Epidermal melanocyte (primary cell): ENCODE measurements at regions not wholly inside any gene's neighbourhood (a gene's known extent, or its start where the extent isn't known, plus 50 kb on each side); places are given as distances from the start of the nearest gene placed in this dataset.

Experiments used
- DNase-seq: peaks from one replicate; pipeline ENCODE4 v3.0.0; 2011; ENCODE audit warnings: low spot score; ENCODE audit not compliant: insufficient read length

DNA sequence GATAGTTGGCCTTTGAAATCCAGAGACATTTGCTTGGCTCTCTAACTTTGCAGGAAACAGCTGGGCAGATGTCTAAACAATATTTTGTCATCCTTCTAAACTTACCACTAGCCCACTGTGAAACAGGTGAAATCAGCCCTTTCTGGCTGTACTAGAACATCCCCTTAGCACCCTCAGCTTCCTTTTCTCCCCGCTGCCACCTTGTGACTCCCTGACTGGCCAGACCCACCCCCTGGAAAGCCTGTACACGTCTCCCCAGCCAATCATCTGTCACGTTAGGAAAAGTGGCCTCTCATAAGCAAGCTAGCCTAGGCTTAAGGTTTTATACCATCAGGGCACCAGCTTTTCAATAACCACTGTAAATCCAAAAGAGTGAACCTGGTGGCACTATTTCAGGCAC is 88.6 kb upstream of the E2F3 start:
- DNase-seq = no peak

DNA sequence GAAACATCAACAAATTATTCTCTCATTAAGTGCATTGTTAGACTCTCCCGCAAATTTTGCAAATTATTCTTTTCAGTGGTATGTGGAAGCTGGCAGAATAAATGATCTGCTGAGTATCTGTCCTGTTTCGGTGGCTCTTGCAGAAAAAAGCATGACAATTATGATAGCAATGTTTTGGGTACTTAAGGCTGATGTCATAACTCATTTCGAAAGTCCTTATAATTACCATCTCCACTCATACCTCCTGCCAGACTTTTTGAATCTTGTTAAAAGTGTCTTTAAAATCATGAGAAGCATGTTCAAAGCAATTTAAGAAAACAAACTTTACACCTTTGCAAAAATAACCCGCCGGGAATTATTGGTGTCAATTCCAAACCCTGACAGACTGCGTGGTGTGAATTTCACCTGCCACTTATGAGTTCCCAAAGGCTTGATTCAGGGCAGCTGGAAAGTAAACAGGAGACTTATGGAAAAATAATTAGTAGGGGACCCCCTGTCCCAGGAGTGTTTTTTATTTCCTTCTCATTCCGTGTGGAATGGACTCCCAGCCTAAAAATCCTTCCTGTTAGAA is 87.6 kb upstream of the E2F3 start:
- DNase-seq = no peak

DNA sequence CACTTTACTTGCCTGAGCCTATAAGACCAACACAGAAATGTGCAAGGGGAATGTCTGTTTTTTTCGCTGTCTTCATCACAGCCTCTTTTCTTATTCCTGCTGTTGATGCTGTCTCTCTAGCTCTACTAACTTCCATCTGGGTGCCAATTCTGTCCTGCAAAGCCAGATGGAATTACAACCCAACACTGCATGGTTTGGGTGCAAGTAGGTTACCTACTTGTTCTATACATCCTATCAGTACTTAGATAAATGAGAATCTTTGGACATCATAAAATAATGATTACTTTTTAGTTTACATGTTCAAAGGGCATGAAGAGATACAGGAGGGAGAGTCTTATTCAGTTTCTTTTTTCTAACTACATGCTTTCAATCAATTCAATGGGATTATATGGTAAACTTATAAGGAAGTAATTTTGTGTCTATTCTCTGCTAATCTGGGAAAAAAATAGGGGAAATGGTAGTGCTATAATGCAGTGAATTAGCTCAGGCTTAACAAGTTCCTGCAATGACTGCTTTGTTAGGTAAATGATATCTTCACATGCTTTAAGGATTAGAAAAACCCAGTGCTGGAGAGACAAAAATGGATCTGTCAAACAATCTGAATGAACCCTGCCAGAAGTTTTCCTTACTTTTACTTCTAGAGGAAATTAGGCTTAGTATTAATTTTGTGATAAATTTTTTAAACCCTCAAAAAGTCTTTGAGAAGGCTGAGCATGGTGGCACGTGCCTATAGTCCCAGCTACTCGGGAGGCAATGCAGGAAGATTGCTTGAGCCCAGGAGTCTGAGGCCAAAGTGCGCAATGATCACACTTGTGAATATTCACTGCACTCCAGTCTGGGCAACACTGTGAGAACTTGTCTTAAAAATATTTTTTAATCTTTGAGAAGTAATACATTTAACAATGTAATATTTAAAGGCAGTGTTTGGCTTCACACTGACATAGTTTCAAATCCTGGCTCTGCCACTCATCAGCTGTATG is 86.5 kb upstream of the E2F3 start:
- DNase-seq = no peak

DNA sequence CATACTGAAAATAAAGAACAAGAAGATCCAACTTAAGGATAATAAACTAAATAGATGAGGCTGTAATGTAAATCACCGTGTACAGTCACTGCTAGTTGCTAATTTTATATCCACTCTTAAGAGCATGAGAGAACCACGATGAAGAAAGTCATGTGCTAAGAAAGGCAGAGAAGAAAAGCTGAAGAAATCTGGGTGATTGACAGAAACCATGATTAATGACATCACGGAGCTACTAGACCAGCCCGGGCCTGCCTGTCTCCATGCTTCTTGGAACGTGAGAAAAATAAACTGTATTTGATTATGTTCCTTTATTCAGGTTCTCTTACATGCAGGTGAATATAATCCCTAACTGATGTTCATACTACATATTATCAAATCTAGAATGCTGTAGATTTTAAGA is 84.2 kb upstream of the E2F3 start:
- no peak for DNase-seq

DNA sequence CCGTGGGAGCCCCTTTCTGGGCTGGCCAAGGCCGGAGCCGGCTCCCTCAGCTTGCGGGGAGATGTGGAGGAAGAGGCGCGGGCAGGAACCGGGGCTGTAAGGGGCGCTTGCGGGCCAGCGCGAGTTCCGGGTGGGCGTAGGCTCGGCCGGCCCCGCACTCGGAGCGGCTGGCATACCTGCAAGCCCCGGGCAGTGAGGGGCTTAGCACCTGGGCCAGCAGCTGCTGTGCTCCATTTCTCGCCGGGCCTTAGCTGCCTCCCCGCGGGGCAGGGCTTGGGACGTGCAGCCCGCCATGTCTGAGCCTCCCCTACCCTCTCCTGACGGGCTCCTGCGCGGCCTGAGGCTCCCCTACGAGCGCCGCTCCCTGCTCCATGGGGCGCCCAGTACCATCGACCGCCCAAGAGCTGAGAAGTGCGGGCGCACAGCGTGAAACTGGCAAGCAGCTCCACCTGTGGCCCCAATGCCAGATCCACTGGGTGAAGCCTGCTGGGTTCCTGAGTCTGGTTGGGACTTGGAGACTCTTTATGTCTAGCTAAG is 82.8 kb upstream of the E2F3 start:
- DNase-seq = no peak

DNA sequence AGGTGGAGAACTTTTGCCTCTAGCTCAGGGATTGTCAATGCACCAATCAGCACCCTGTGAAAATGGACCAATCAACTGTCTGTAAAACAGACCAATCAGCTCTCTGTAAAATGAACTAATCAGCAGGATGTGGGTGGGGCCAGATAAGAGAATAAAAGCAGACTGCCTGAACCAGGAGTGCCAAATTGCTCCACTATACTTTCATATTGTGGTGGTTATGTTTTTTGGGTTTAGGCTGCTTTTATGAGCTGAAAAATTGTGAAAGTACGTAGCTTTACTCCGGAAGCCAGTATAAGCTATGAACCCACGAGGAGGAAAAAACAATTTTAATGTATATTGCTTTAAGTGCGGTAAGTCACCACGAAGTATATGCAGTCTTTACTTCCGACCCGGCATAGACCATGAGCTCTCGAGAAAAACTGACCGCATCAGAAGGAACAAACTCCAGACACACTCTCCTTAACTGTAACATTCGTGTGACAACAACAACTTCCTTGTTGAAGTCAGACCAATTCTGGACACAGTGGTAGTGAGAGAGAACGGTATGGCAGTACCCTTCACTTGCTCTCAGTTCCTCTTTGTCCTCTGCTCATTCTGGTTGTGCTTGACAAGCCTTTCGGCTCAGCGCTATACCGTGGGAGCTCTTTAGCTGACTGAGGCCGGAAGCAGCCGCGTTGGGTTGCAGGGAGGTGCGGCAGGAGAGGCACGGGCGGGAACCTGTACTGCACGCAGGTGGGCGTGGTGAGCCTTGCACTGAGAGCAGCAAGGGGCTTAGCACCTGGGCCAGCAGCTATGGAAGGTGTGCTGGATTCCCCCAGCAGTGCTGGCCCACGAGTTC is 81.9 kb upstream of the E2F3 start:
- no peak for DNase-seq

DNA sequence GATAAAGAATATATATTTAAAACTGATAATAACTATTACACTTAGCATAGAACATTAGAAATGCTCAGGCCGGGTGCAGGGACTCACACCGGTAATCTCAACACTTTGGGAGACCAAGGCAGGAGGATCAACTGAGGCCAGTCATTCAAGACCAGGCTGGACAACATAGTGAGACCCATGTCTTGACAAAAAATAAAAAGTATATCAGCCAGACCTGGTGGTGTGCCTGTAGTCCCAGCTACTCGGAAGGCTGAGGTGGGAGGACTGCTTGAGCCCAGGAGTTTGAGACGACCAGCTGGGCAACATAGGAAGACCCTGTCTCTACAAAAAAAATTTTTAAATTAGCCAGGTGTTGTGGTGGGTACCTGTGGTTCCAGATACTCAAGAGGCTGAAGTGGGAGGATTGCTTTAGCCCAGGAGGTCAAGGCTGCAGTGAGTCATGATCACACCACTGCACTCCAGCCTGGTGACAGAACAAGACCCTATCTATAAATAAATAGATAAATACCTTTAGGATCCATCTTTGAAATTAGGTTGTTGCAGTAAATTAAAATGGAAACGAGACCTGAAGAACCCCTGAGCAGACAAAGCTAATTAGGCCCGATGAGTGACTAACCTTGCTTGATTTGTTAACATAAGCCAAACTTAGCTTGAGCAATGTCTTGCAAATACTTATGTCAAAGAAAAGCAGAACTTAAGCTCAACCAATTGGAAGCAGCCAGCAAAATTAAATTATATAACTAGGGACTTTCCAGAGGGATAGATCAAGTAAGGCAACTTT is 75.8 kb upstream of the E2F3 start:
- DNase-seq = no peak

DNA sequence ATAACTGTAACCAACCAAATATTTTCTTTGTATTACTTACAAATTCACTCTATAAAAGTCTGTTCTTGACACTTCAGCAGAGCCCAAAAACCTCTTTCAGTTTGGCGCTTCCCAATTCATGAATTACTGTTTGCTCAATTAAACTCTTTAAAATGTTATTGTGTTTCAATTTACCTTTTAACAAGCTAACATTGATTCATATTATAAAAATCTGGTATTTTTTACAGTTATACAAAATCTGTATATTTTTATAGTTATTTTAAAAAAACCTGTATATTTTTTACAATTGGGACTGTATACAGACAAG is 75.3 kb upstream of the E2F3 start:
- DNase-seq = no peak

DNA sequence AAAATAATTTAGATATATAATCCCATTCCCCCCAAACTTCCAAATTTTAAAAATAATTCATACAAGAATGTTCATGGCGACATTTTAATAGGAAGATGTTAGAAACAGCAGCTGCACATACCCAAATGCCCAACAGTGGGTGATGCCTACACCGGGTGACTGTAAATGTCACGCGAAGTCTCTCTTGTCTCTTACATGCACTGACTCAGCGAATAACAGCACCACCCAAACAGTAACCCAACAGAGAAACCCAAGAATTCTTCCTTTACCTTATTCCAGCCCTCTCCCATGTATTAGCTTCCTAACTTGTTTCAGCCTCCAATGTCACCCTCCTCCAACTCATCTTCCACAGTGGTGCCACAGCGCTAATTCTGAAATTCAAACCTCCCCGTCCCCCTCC is 74.5 kb upstream of the E2F3 start:
- DNase-seq = no peak

DNA sequence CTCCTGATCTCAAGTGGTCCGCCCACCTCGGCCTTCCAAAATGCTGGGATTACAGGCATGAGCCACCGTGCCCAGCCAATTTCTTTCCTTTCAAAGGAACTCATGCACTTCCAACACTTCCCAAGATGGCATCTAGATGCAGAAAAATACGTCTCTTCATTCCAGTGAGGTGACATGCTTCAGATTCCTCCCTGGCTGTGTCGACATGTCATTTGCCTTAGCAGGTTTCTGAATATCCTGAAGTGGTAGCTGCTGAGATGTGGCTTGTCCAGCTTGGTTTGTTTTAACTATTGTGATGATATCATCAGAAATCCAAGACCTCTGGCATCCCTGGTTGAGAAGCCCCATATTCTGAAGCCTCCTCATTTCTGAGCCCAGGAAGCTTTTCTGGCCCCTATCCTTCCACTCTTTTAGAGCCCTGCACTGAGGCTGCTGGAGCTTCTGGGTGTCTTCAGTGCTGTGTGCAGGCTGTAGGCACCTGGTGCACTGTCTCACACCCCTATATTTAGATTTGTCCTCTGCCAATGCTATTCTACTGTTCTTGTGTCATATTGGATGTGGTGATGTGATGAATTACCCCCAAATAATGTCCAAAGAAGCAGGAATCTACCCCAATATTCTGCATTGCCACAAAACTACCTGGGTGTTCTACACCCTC is 73.3 kb upstream of the E2F3 start:
- DNase-seq = no peak

DNA sequence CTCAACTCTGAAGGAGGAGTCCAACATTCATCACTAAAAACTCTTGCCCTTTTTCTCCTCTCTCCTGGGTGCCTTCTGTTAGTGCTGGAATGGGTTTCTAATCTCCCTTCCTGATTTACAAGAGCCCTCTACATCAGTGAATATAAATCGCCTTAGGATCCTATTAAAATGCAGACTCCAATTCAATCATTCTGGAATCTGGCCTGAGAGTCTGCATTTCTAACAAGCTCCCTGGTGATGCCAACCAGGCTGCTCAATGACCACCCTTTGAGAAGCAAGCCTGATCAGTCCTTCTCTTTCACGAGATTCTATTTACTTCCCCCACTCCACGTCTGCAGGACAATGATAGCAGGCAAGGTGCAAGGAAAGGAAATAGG is 72.8 kb upstream of the E2F3 start:
- DNase-seq = no peak

DNA sequence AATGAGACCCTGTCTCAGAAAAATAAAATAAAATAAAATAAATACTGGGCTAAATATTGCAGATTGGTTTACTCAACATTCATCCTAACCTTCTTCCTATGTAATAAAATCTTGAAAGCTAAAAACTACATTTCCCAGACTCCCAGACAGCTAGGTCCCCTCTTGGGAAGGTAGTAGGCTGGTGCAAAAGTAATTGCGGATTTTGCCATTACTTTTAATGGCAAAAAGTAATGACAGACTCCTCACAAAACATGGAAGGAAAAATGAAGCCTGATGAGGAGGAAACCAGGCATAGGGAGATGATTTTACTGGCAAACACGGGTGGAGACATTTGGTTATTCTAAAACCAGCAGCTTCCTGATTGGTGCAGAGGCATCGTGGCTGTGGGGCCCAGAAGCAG is 70.6 kb upstream of the E2F3 start:
- no peak for DNase-seq

DNA sequence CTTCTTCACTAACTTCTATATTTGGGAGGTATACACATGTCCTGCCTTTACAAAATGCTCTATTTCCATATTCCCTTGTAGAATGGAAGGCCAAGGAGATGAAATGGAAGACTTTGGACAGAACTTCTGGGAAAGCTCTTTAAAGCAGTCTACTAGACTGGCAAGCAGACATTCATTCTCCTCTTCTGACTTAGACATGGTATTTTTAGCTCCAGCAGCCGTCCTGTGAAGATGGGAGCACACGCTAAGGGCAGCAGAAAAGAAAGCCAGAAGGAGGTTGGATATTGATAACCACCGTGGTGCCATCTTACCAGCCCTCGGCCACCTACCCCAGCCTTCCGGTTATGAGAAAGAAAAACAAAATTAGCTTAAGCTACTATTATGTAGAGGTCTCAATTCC is 70.1 kb upstream of the E2F3 start:
- no peak for DNase-seq

DNA sequence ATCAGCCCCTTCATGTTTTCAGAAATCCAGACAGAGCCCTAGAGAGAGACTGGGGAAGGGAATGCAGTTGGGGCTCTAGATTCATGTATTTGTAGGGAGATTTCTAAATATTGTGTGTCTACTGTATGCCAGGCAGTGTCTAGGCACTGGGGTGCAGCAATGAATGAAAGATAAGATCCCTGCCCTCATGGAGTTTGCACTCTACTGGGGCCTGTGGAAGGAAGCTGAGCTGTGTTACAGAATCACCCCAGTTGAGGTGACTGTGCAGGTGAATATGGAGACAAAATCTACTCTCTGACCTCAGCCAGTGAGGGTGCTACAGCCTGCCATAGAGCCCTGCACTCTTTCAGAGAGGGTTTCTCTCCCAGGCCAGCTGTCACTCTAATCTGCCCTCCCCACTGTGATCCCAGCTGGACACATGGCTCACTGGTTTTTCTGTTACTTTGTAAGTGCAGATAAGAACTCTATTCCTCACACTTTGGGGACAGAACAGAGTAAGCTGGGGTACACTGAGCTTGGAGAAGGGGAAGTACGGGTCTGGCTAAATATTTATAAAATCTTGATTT is 69.2 kb upstream of the E2F3 start:
- no peak for DNase-seq

DNA sequence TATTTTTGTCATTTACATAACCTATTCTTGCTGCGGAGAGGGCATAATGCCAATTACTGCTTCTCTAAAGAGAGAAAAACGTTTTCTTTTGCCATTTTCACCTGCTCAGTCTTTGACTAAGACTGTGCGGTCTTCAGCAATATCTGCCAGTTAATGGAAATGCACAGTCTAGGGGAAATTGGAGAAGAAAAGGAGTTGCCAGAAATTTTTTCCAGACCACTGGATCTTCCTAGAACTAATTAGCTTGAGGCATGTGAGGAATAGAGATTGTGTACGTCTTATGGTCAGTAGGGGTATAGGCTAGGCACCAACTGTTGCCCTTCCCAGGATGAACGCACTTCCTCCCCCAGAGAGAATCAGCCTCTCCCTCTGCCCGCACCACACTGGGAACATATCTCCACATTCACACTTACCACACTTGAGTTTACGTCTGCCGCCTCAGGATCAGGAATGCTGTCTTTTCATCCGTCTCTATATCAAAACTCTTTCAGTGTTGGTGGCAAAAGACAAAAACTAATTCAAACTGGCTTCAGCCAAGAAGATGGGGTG is 67.9 kb upstream of the E2F3 start:
- DNase-seq = no peak

DNA sequence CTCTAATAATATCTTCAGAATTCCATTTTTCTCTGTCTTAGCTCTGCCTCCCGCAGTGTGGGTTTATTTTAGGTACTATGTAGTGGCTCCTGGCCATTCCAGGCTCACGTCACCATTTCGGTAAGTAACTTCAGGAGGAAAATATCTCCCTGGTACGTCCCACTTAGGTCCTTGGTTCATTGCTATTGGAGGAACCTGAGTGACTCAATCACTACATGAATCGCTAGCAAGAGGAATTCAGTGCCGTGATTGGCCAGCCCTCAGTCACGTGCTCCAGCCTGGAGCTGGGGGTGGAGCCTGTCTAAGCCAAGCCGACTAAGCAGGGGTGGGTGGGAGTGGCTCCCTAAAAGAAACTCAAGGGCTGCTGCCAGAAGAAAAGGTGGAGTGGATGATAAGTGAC is 67.3 kb upstream of the E2F3 start:
- no peak for DNase-seq

DNA sequence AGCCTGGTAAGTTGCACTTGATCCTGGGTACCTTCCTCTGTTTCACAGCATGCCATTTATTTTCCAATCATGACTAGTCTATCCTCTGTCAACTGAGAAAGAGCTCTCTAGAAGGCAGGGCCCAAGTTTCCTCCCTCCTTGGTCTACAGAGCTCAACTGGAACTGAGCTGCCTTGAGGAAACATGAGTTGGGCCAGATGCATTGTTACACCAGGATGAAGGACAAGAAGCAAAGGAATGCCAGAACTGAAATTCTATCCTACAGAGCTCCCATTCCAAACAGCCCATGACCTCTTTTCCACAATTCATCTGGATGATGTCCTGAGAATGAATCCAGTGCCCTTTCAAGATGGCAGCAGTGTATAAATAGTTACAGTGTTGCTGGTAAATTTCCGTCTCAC is 66.7 kb upstream of the E2F3 start:
- no peak for DNase-seq

DNA sequence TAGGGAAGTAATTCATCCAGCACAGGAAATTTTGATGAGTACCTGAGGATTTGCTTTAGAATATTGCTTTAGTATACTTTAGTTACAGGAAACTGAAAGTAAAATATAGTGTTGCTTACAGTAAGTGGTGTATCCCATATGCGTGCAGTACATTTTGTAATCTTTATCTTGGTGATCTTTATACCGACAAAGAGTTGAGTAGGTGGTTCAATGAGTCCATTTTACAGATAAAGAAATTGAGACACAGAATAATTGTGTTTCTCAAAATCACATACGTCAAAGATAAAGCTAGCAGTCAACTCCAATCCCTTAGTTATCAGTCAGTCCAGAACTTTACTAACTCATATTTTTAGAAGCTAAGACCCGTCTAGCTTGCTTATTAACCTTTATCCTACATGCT is 65.8 kb upstream of the E2F3 start:
- DNase-seq = no peak

DNA sequence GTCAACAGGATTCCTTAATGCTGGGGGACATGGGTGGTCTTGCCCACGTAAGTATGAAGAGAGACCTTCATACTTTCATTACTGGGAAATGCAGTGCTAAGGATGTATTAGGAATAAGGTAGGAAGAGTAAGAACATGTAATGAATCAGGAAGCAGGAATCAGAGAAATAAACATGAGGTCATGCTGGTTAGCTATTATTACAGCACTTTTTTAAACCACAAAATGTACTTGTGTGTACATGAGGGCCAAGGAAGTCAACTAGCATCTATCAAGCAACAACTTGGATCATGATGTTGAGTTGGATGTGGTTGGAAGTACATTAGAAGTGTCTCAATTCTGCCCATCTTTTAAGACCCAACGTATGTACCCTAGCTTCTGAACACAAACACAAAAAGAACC is 63.5 kb upstream of the E2F3 start:
- no peak for DNase-seq
